Glutamatergic neuron (in vitro differentiated cells): ENCODE measurements at regions not wholly inside any gene's neighbourhood (a gene's known extent, or its start where the extent isn't known, plus 50 kb on each side); places are given as distances from the start of the nearest gene placed in this dataset.

ENCODE experiments used
- DNase-seq: peaks from one replicate; pipeline ENCODE4 v3.0.0; 2022
- H3K27ac Mint-ChIP-seq: one replicate; pipeline ENCODE4 v1.8.0; 2020; ENCODE audit warnings: mild to moderate bottlenecking, mixed read lengths, inconsistent platforms; ENCODE audit not compliant: unreplicated experiment
- H3K27me3 Mint-ChIP-seq: one replicate; pipeline ENCODE4 v1.8.0; 2020; ENCODE audit warnings: mild to moderate bottlenecking, moderate library complexity, mixed read lengths, inconsistent platforms; ENCODE audit not compliant: unreplicated experiment
- H3K36me3 Mint-ChIP-seq: one replicate; pipeline ENCODE4 v1.8.0; 2020; ENCODE audit warnings: mild to moderate bottlenecking, mixed read lengths, inconsistent platforms; ENCODE audit not compliant: unreplicated experiment
- H3K4me1 Mint-ChIP-seq: one replicate; pipeline ENCODE4 v1.8.0; 2020; ENCODE audit warnings: mild to moderate bottlenecking, low read depth, mixed read lengths, inconsistent platforms; ENCODE audit not compliant: unreplicated experiment
- H3K4me3 Mint-ChIP-seq: one replicate; pipeline ENCODE4 v1.8.0; 2020; ENCODE audit warnings: mild to moderate bottlenecking, mixed read lengths, inconsistent platforms; ENCODE audit not compliant: unreplicated experiment
- H3K9me3 Mint-ChIP-seq: one replicate; pipeline ENCODE4 v1.8.0; 2020; ENCODE audit warnings: mild to moderate bottlenecking, moderate library complexity, mixed read lengths, inconsistent platforms; ENCODE audit not compliant: unreplicated experiment
- CTCF ChIP-seq: fragments of 200-600 bp; sonication (generic); IDR thresholded peaks from one replicate; pipeline ENCODE4 v1.5.0; 2021; ENCODE audit not compliant: partially characterized antibody, unreplicated experiment

GRCh38 chr6:112800439-112800838 is 453.3 kb downstream of the RFPL4B start:
- no peaks in the 10 kb centered on the region for H3K36me3 Mint-ChIP-seq
- TF ChIP-seq CTCF, result no peak
- no peak overlapping the region for H3K27ac Mint-ChIP-seq
- H3K4me1 Mint-ChIP-seq, result peaks cover 14% of the 10 kb centered on the region
- peaks cover 6% of the 10 kb centered on the region for H3K27me3 Mint-ChIP-seq
- peaks cover 13% of the 10 kb centered on the region for H3K9me3 Mint-ChIP-seq
- no peak overlapping the region for H3K4me3 Mint-ChIP-seq
- no peak for DNase-seq

- H3K36me3 Mint-ChIP-seq, result no peaks in the 10 kb centered on the region
- peaks cover 12% of the 10 kb centered on the region for H3K9me3 Mint-ChIP-seq
- H3K27me3 Mint-ChIP-seq, result peaks cover 6% of the 10 kb centered on the region
- TF ChIP-seq CTCF, result no peak
- no peak overlapping the region for H3K27ac Mint-ChIP-seq
- H3K4me1 Mint-ChIP-seq, result peaks cover 14% of the 10 kb centered on the region
- H3K4me3 Mint-ChIP-seq, result no peak overlapping the region
- DNase-seq, result no peak
Observed at GRCh38 chr6:112800916-112801315, 453.8 kb downstream of the RFPL4B start.

GRCh38 chr6:112801468-112802080 is 454.4 kb downstream of the RFPL4B start:
- no peaks in the 10 kb centered on the region for H3K36me3 Mint-ChIP-seq
- no peak for TF ChIP-seq CTCF
- DNase-seq, result no peak
- H3K4me1 Mint-ChIP-seq, result peaks cover 12% of the 10 kb centered on the region
- peaks cover 6% of the 10 kb centered on the region for H3K27me3 Mint-ChIP-seq
- no peak overlapping the region for H3K4me3 Mint-ChIP-seq
- no peak overlapping the region for H3K27ac Mint-ChIP-seq
- H3K9me3 Mint-ChIP-seq, result peaks cover 12% of the 10 kb centered on the region

- no peak for DNase-seq
- Mint-ChIP-seq H3K4me3 (no peak overlapping the region), H3K27me3 (peaks cover 6% of the 10 kb centered on the region)
Observed at GRCh38 chr6:112802144-112802543, 455.0 kb downstream of the RFPL4B start.

More at GRCh38 chr6:112802144-112802543, 455.0 kb downstream of the RFPL4B start:
- no peaks in the 10 kb centered on the region for H3K36me3 Mint-ChIP-seq
- TF ChIP-seq CTCF, result no peak
- H3K27ac Mint-ChIP-seq, result no peak overlapping the region
- peaks cover 7% of the 10 kb centered on the region for H3K4me1 Mint-ChIP-seq
- H3K9me3 Mint-ChIP-seq, result peaks cover 8% of the 10 kb centered on the region
